Esophagus muscularis mucosa (tissue), 3 donors: ENCODE measurements at regions not wholly inside any gene's neighbourhood (a gene's known extent, or its start where the extent isn't known, plus 50 kb on each side); places are given as distances from the start of the nearest gene placed in this dataset.

Source experiments
- CTCF ChIP-seq, 3 experiments: fragments of 200-600 bp in 2 of 3; fragments of 450-650 bp in 1 of 3; sonication (generic) in 2 of 3; IDR thresholded peaks; one replicate each; pipeline ENCODE4 v1.5.1; 2017 to 2019; ENCODE audit warnings: antibody characterized with exemption in 3 of 3, mild to moderate bottlenecking in 2 of 3, moderate library complexity in 1 of 3
- POLR2A ChIP-seq: fragments of 450-650 bp; IDR thresholded peaks from one replicate; pipeline ENCODE4 v1.6.1; 2017; ENCODE audit warnings: antibody characterized with exemption, moderate library complexity, mild to moderate bottlenecking, low read depth

GRCh38 chr10:36303896-36304295 lies 661.8 kb upstream of the FZD8 start:
- TF ChIP-seq POLR2A, result no peak
- TF ChIP-seq CTCF (IDR thresholded peaks at IDR 0.05), result no peak
